H1 (cell line): ENCODE measurements at regions not wholly inside any gene's neighbourhood (a gene's known extent, or its start where the extent isn't known, plus 50 kb on each side); places are given as distances from the start of the nearest gene placed in this dataset.

Experiments used
- ATF3 ChIP-seq: IDR thresholded peaks from 2 replicates; pipeline ENCODE4 v1.6.1; 2011; ENCODE audit warnings: low read depth, mild to moderate bottlenecking, low read length; ENCODE audit not compliant: insufficient read depth
- PHF8 ChIP-seq: fragments of 200-600 bp; sonication (generic); conservative IDR thresholded peaks from 2 replicates; pipeline ENCODE4 v1.7.1; 2012; ENCODE audit warnings: low read depth, mild to moderate bottlenecking, inconsistent platforms, low read length, moderate library complexity
- SUZ12 ChIP-seq: fragments of 200-600 bp; sonication (generic); IDR thresholded peaks from 2 replicates; pipeline ENCODE4 v1.6.1; 2012; ENCODE audit warnings: mild to moderate bottlenecking, inconsistent platforms, low read length, moderate library complexity, mixed read lengths
- USF2 ChIP-seq: IDR thresholded peaks from 2 replicates; pipeline ENCODE4 v1.6.1; 2011; ENCODE audit warnings: low read length, improper control_type of control experiment

- TF ChIP-seq PHF8 (no peak), SUZ12 (no peak), USF2 (no peak), ATF3 (no peak)
These were observed 86.9 kb upstream of the SPON1 start (continued) for GRCh38 chr11:13875643-13876042.
